GM21619 (cell line): ENCODE measurements at regions not wholly inside any gene's neighbourhood (a gene's known extent, or its start where the extent isn't known, plus 50 kb on each side); places are given as distances from the start of the nearest gene placed in this dataset.
"Not testable (repeated sequence)": the region's sequence is repeated elsewhere in the genome, so short reads cannot be mapped to it uniquely, and the experiment has no call there.

Source experiments
- ATAC-seq: cut with Tn5 transposase; IDR thresholded peaks from one replicate; pipeline ENCODE4 v1.9.1; 2021; ENCODE audit not compliant: unreplicated experiment

DNA sequence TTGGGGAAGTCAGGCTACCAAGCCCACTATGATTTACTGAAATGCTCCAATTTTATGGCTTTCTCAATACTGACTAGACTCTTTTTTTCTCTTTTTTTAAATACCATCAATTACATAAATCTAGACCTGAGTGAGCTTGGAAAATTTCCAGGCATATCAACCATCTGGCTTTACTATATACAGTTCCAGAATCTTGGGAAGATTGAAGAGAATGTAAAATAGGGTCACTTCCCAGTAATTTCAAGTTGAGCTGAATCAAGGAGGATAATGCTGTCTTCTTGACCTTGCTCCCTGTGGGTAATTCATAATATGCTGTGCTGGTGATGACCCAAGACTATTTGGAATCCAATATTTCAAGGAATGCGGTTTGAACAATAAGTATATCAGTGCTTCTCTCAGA, 108.1 kb downstream of the MAP3K21 start:
- no peak for ATAC-seq

DNA sequence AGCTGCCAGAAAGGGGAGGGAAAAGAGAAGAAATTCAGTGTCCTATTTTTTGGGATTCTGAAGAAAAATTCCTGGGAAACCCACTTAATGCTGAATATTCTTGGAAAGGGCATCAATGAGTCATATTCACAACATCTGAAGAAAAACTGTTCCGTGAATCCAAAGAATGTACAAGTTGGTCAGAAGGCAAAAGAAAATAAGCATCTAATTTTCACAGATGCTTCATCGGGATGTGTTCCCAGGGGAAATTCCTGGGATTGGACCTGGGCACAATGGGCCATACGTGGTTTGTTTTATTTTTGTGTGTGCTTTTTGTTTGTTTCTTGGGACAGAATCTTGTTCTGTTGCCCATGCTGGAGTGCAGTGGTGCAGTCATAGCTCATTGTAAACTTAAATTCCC, 112.2 kb downstream of the MAP3K21 start:
- ATAC-seq = no peak

DNA sequence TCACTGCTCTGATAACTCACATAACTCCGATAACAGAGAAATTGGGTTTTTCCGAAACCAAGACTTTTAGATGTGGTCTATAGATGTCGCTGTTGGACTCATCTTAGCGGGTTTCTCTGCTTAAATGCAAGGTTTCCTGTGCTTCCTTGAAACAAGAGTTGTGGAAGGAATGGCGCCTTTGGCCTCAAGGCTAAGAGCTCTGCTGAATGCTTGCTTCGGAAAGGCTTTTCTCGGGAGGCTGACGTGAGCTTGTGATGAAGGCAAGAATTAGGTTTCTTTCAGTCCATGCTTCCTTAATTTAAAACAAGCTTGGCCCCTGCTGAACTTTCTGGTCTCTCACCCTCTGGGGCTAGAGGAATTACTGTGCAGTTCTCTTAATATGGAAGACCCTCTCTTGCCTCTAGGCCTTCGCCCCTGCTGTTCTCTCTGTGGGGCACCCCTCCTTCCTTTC, 113.5 kb downstream of the MAP3K21 start:
- ATAC-seq = no peak

DNA sequence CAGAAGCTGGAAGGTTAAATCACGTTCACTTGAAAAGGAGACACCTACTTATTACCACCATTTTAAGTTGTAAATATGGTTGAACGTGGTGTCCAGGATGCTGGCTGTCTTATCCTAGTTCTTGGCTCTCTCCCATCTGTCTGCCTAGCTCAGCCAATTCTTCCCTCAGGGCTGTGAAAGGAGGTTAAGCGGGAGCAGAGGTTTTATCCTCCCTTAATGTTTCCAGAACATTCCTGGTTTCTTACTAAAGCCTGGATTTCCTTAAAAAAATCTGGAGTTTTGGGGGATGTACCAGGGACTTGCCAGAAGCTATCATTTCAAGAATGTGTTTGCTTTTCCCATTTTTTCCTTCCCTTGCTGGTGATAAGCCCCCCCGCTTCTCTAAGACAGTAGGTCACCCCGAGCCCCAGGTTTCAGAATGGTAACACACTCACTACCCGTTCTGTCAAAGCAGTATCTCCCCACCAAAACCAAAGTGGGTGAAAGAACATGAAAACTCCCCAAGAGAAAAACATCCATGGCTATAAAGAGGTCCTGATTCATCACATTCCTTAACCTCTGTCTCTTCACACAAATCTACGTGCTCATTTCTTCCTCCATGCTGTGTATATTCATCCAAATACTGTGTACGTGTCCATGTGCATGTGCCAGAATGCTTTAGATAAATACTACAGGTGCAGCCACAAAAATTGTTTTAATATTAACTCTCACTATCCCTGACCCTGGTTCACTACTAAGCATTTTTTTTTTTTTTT, 114.7 kb downstream of the MAP3K21 start:
- no peak for ATAC-seq

DNA sequence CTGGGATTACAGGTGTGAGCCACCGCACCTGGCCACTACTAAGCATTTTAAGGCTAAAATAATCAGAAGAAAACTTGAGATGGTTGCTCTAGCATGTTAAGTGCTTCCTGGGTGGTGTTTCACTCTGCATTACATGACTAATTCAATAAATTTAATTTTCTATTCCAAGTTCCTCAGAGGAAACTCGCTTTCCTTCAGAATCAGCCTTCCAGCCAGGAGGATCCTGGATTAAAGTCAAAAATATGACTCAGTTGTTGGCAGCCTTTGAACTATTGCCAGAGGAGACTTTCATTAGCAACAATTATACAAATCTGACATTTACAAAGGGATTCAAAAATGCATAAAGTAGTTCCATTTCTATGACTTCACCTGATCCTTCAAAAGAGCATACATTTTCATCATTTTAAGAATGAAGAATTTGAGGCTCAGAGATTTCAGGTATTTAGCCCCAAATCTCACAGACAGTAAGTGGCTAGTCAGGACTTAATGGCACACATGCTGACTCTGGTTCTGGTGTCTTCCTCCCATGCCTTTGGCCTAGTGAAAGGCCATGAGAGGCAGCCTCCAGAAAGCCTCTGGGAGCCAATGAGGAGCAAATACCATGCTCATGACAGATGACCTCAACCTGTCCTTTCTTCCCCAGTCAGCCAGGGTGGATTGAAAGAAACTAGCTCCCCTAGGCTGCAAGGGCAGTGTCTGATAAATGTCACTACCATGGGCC, 115.7 kb downstream of the MAP3K21 start:
- ATAC-seq = no peak

DNA sequence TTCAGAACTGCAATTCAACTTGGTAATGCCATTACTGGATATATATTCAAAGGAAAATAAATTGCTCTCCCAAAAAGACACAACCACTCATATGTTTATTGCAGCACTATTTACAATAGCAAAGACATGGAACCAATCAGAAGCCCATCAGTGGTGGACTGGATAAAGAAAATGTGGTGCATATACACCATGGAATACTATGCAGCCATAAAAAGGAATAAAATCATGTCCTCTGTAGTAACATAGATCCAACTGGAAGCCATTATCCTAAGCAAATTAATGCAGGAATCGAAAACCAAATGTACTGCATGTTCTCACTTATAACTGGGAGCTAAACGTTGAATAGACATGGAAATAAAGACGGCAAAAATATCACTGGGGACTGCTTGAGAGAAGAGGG, 117.0 kb downstream of the MAP3K21 start:
- ATAC-seq = no peak

DNA sequence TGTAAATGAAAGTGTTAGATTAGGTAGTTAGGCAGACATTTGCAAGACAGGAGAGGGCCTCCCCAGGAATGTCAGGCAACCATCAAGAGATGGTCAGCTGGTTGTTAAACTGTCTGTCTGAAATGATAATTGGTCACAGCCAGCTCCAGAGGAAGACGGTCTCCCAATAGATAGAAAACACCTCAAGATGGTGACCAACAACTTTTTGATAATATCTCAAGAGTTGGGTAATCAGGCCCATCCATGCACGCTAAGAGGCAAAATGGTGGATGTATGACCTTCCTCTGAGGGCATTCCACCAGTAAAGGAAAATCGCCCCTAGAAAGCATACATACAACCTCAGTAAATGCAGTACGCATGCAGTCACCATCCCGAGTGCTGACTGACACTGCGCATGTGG, 118.2 kb downstream of the MAP3K21 start:
- no peak for ATAC-seq

DNA sequence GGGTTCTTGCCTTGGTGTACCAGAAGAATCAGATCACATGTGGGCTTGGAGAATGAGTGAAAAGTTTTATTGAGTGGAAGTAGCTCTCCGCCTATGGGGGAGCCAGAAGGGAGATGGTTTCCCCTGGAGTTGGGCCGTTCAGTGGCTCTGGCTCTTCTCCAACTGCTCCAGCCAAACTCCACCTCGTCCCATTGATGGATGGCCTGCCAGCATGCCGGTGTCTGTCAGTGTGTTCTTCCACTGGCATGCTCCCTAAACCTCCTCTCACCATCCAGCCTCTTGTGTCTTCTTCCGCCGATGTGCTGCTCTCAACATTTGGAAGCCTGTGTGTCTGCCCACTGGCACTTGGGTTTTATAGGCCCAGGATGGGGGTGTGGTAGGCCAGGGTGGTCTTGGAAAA, 119.4 kb downstream of the MAP3K21 start:
- no peak for ATAC-seq

DNA sequence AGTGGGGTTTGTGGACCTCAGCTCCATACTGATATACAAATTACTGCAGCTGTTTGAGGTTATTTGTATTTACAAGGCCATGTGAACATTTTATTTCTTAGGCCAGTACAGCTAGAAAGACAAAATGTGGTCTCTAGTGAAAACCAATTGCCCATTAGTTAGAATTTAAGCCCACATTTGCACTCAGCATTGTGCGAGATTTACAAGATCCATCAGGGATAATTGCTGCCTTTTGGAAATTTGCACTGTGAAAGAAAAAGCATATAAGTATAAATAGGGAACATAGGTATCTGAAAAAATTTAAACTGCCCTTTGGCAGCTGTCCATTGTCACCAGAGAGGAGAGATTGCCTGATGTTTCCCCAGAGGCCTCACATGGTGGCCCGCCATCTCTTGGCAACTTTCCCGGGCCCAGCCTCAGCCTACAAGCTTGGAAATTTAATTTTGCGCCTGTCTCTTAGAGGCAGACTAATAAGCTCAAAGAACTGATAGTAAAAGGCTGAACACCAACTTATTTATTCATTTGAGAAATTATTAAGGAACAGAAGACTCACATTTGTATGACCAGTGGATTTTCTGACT, 120.7 kb downstream of the MAP3K21 start:
- ATAC-seq = no peak

DNA sequence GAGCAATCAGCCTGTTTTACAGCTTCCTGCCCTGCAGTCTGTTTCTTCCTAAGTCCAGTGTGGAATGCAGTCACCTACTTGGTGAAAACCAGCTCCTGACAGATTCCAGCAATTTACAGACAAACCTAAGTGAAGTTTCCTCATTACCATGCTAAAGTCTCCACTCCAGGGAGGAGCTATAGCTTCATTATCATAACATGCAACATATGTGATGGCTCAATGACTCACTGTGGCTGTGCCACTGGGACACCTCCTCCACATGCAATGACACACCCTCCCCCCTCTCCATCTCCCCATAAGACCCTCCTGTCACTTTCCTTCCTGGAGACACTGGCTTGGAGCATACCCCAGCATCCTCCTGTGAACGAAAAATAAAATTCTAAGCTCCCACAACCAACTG, 125.2 kb downstream of the MAP3K21 start:
- ATAC-seq = no peak

DNA sequence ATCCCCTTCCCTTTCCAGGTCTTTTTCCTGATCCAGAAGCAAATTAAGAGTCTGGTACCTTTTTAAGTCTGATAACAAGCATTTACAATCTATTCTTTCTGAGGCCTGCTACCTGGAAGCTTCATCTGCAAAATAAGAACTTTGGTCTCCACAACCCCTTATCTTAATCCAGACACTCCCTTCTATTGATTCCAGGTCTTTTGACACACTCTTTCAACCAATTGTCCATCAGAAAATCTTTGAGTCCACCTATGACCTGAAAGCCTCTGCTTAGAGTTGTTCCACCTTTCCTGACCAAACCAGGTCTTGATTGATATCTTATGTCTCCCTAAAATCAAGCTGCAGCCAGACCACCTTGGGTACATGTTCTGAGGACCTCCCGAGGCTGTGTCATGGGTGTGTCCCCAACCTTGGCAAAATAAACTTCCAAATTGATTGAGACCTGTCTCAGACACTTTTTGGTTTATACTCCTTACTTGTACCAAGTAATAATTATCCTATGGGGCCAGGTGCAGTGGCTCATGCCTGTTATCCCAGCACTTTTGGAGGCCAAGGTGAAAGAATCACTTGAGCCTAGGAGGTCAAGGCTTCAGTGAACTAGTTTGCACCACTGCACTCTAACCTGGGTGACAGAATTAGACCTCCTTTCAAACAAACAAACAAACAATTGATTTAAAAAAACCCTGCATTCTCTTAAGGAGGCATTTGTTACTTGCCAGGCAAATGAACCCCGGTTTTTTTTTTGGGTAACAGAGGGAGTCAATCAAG, 126.1 kb downstream of the MAP3K21 start:
- no peak for ATAC-seq

DNA sequence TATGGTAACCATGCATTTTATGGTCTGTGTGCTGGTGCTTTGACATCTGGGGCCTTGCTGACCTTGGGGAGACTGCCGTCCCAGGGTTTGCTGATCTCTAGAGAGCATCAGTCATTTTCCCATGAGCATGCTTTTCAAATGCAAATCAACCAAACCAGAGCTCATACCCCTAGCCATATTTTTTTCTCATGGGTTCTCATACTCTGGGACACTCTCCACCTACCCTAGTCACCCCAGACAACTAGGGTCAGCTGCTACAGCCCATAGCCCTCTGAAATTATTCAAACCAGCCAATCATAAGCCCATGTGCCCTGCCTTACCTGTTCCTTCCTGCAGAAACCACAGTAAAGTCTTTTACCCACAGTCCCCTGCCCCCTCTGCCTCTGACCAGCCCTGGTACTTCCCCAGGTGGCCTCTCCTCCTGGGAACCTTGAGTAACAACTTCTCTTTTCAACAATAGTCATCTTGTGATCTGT, 132.0 kb downstream of the MAP3K21 start:
- ATAC-seq = peak; percentile 83

DNA sequence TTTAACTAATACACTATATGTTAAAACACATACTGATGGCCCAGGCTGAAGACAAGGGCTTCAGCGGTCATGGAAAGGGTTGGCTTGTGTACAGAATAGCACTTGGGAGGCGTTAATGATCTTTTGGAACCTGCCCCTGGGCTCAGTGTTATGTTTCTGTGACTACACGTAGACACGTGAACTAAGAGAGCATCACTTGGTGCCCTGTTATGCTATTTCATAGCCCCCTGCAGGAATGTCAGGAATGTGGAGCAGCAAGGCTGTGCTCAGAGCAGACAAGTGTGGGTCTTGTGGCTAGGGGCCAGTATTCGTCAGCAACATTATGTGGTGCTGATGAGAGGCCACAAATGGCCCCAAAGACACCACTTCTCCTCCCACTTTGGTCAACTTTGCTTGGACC, 132.4 kb downstream of the MAP3K21 start:
- peak; percentile 5 for ATAC-seq

DNA sequence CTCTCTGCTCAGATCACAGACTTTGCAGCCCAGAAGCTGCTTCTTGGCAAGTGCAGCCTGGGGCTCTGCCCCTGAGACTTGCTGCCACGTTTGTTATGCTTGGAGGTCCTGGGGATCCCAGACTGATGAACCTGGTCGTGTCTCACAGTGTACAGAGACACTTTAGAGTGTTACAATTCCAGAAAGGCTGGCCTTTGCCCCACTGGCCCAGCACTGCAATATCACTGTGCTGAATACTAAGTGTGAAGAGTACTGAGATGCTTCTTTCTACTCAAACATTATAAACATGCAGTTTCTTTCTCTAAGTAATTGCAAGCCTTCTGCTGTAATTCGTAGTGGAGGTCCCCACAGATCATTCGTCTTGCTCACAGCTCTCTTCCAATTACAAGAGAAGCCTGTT, 133.2 kb downstream of the MAP3K21 start:
- ATAC-seq = no peak

DNA sequence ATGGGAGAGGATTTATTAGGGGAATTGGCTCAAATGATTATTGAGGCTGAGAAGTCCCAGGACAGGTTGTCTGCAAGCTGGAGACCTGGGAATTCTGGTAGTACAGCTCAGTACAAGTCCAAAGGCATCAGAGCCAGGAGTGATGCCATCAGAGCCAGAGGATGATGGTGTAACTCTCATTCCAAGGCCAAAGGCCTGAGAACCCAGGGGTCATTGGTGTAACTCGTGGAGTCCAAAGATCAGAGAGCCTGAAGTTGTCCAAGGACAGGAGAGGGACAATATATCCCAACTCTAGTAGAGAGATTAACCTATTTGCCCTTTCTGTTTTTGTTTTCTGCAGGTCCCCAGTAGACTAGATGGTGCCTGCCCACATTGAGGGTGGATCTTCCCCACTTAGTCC, 134.3 kb downstream of the MAP3K21 start:
- no peak for ATAC-seq

DNA sequence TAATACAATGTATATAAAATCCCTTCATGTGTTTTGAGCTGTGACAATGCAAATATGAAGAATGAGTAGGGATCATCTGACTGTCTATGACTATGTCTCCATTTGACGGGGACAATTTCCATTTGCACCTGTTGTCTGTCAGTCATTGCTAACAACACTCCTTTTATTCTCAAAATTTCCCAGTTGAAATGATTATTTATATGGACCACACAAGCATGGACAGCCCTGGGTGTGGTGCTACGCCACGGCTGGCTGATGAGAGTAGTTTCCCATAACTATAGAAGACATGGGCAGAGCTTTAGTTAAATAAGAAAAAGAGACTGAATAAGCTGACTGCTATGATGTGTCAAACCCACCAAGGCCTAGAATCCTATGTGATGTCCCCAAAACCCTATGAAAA, 135.8 kb downstream of the MAP3K21 start:
- ATAC-seq = no peak

DNA sequence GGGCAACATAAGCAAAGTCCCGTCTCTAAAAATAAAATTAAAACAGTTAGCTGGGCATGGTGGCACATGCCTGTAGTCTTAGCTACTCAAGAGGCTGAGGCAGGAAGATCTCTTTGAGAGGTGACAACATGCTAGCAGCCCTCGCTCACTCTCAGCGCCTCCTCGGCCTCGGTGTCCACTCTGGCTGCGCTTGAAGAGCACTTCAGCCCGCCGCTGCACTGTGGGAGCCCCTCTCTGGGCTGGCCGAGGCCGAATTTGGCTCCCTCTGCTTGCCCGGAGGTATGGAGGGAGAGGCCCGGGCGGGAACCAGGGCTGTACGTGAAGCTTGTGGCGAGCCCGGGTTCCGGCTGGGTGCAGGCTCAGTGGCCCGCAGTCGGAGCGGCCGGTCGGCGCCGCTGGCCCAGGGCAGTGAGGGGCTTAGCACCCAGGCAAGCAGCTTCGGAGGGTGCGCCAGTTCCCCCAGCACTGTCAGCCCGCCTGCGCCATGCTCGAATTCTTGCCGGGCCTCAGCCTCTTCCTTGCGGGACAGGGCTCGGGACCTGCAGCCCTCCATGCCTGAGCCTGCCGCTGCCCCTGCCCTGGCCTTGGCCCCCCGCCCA, 138.3 kb downstream of the MAP3K21 start:
- ATAC-seq = no peak

DNA sequence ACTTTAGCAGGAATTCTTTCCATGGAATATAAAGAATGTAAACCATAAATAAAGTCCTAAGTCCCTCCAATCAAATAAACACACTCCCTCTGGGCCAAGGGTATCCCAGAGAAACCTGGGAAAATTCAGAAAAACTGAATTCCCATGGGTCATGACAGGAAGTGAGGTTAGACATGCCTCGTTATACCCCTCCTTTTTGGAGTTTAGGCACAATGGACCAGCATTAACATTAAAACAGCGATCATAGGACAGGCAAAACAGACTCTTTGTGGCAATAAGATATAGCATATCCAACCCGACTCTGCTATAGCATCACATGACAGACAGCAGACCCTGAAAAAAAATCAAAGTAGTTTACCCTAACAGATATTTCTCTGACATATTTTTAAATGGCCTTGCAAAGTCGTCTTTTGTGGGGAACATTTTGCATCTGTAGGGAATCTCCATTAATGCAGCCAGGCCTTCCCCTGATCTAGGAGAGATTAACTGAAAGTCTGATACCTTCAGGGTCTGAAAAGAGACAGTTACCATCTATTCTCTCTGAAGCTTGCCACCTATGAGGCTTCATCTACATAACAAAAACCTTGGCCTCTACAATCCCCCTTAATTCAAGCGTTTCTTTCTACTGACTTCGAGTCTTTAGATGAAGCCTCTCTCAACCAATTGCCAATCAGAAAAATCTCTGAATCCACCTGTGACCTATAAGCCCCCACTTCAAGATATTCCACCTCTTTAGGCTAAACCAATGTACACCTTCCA, 143.0 kb upstream of the KCNK1 start:
- ATAC-seq = no peak

DNA sequence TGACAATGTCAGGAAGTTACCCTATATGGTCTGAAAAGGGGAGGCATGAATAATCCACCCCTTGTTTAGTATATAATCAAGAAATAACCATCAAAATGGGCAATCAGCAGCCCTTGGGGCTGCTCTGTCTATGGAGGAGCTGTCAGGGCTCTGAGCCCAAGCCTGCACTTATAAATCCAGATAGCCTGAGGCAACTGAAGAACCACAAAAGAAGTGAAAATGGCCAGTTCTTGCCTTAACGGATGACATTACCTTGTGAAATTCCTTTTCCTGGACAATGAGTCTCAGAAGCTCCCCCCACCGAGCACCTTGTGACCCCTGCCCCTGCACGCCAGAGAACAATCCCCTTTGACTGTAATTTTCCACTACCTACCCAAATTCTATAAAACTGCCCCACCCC, 142.1 kb upstream of the KCNK1 start:
- ATAC-seq = not testable (repeated sequence)

DNA sequence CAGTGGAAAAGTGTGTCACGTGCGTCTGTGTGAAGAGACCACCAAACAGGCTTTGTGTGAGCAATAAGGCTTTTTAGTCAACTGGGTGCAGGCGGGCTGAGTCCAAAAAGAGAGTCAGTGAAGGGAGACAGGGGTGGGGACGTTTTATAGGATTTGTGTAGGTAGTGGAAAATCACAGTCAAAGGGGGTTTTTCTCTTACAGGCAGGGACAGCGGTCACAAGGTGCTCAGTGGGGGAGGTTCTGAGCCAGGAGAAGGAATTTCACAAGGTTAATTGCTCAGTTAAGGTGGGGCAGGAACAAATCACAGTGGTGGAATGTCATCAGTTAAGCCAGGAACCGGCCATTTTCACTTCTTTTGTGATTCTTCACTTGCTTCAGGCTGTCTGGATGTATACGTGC, 141.1 kb upstream of the KCNK1 start:
- ATAC-seq = not testable (repeated sequence)
